ENCODE measurements at regions not wholly inside any gene's neighbourhood (a gene's known extent, or its start where the extent isn't known, plus 50 kb on each side); places are given as distances from the start of the nearest gene placed in this dataset.

- TF ChIP-seq ZXDC (CRISPR knock-in tag; IDR thresholded peaks at IDR 0.05) = no peak
- TF ChIP-seq BHLHE40 (IDR thresholded peaks at IDR 0.05; ENCODE audit: low read length) = peak; percentile 41; the same call in 1 of the 2 replicates
- TF ChIP-seq, protein P1, sequence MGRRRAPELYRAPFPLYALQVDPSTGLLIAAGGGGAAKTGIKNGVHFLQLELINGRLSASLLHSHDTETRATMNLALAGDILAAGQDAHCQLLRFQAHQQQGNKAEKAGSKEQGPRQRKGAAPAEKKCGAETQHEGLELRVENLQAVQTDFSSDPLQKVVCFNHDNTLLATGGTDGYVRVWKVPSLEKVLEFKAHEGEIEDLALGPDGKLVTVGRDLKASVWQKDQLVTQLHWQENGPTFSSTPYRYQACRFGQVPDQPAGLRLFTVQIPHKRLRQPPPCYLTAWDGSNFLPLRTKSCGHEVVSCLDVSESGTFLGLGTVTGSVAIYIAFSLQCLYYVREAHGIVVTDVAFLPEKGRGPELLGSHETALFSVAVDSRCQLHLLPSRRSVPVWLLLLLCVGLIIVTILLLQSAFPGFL (CRISPR knock-in tag; IDR thresholded peaks at IDR 0.05) = no peak
- peak; percentile 93 for TF ChIP-seq ZNF619 (CRISPR knock-in tag; IDR thresholded peaks at IDR 0.05)
- TF ChIP-seq ZNF784 (CRISPR knock-in tag; IDR thresholded peaks at IDR 0.05; ENCODE audit: borderline replicate concordance) = no peak; the same call in 1 of the 2 replicates
- TF ChIP-seq ATF7-NPFF (CRISPR knock-in tag; IDR thresholded peaks at IDR 0.05; ENCODE audit: low read depth) = no peak
- no peak for TF ChIP-seq DNMT1 (CRISPR knock-in tag; IDR thresholded peaks at IDR 0.05)
- TF ChIP-seq ZMYM4 (CRISPR knock-in tag; IDR thresholded peaks at IDR 0.05) = peak; percentile 99
- TF ChIP-seq, protein P2, sequence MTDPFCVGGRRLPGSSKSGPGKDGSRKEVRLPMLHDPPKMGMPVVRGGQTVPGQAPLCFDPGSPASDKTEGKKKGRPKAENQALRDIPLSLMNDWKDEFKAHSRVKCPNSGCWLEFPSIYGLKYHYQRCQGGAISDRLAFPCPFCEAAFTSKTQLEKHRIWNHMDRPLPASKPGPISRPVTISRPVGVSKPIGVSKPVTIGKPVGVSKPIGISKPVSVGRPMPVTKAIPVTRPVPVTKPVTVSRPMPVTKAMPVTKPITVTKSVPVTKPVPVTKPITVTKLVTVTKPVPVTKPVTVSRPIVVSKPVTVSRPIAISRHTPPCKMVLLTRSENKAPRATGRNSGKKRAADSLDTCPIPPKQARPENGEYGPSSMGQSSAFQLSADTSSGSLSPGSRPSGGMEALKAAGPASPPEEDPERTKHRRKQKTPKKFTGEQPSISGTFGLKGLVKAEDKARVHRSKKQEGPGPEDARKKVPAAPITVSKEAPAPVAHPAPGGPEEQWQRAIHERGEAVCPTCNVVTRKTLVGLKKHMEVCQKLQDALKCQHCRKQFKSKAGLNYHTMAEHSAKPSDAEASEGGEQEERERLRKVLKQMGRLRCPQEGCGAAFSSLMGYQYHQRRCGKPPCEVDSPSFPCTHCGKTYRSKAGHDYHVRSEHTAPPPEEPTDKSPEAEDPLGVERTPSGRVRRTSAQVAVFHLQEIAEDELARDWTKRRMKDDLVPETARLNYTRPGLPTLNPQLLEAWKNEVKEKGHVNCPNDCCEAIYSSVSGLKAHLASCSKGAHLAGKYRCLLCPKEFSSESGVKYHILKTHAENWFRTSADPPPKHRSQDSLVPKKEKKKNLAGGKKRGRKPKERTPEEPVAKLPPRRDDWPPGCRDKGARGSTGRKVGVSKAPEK (CRISPR knock-in tag; IDR thresholded peaks at IDR 0.05; ENCODE audit: borderline replicate concordance) = peak; percentile 48; the same call in 1 of the 2 replicates
- no peak for TF ChIP-seq SUZ12 (IDR thresholded peaks at IDR 0.05; ENCODE audit: low read depth, low read length)
- no peak for TF ChIP-seq IKZF4 (CRISPR knock-in tag; IDR thresholded peaks at IDR 0.05; ENCODE audit: borderline replicate concordance, low read depth, not compliant biosample characterization)
- TF ChIP-seq, protein P3, sequence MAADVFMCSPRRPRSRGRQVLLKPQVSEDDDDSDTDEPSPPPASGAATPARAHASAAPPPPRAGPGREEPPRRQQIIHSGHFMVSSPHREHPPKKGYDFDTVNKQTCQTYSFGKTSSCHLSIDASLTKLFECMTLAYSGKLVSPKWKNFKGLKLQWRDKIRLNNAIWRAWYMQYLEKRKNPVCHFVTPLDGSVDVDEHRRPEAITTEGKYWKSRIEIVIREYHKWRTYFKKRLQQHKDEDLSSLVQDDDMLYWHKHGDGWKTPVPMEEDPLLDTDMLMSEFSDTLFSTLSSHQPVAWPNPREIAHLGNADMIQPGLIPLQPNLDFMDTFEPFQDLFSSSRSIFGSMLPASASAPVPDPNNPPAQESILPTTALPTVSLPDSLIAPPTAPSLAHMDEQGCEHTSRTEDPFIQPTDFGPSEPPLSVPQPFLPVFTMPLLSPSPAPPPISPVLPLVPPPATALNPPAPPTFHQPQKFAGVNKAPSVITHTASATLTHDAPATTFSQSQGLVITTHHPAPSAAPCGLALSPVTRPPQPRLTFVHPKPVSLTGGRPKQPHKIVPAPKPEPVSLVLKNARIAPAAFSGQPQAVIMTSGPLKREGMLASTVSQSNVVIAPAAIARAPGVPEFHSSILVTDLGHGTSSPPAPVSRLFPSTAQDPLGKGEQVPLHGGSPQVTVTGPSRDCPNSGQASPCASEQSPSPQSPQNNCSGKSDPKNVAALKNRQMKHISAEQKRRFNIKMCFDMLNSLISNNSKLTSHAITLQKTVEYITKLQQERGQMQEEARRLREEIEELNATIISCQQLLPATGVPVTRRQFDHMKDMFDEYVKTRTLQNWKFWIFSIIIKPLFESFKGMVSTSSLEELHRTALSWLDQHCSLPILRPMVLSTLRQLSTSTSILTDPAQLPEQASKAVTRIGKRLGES (CRISPR knock-in tag; IDR thresholded peaks at IDR 0.05; ENCODE audit: borderline replicate concordance) = no peak
- TF ChIP-seq ZNF234 (CRISPR knock-in tag; conservative IDR thresholded peaks at IDR 0.05) = no peak
- TF ChIP-seq ZBTB21 (CRISPR knock-in tag; IDR thresholded peaks at IDR 0.05) = peak; percentile 67
- no peak for TF ChIP-seq NAIF1 (CRISPR knock-in tag; IDR thresholded peaks at IDR 0.05; ENCODE audit: borderline replicate concordance)
- TF ChIP-seq RNF2 (conservative IDR thresholded peaks at IDR 0.05; ENCODE audit: low read depth) = no peak
- peak; percentile 45; the same call in 1 of the 2 replicates for TF ChIP-seq IRF9 (CRISPR knock-in tag; IDR thresholded peaks at IDR 0.05; ENCODE audit: borderline replicate concordance)
Measured at GRCh38 chr11:12599408-12600143, 74.6 kb upstream of the TEAD1 start (continued).

All from HepG2 (cell line).